OCI-LY1 (cell line): ENCODE measurements at regions not wholly inside any gene's neighbourhood (a gene's known extent, or its start where the extent isn't known, plus 50 kb on each side); places are given as distances from the start of the nearest gene placed in this dataset.
"Not testable (repeated sequence)": the region's sequence is repeated elsewhere in the genome, so short reads cannot be mapped to it uniquely, and the experiment has no call there.

Source experiments
- H2AFZ ChIP-seq: fragments of 200-600 bp; sonication (generic), shearing (Covaris generic); 2 replicates; pipeline ENCODE4 v1.6.0; 2014; ENCODE audit warnings: antibody characterized with exemption, mild to moderate bottlenecking, low read length
- H3F3A ChIP-seq: fragments of 200-600 bp; sonication (generic), shearing (Covaris generic); 2 replicates; pipeline ENCODE4 v1.6.0; 2014; ENCODE audit warnings: mild to moderate bottlenecking, antibody characterized with exemption, low read length, moderate library complexity; ENCODE audit not compliant: insufficient read depth
- H3K27ac ChIP-seq: fragments of 200-600 bp; sonication (generic); 2 replicates; pipeline ENCODE4 v1.5.1; 2014; ENCODE audit warnings: low read length, mixed run types, mild to moderate bottlenecking, low read depth; ENCODE audit not compliant: poor library complexity, severe bottlenecking
- H3K27me3 ChIP-seq: fragments of 200-600 bp; sonication (generic); 2 replicates; pipeline ENCODE4 v1.6.0; 2014; ENCODE audit warnings: antibody characterized with exemption, mild to moderate bottlenecking, low read length, moderate library complexity; ENCODE audit not compliant: insufficient read depth
- H3K36me3 ChIP-seq: fragments of 200-600 bp; sonication (generic); 2 replicates; pipeline ENCODE4 v1.6.1; 2014; ENCODE audit warnings: mild to moderate bottlenecking, antibody characterized with exemption, low read length, moderate library complexity, mixed read lengths; ENCODE audit not compliant: insufficient read depth
- H3K4me1 ChIP-seq: fragments of 200-600 bp; sonication (generic); 2 replicates; pipeline ENCODE4 v1.5.1; 2014; ENCODE audit warnings: mild to moderate bottlenecking, low read length, moderate library complexity; ENCODE audit not compliant: insufficient read depth, severe bottlenecking
- H3K4me2 ChIP-seq: fragments of 200-600 bp; sonication (generic), shearing (Covaris generic); 2 replicates; pipeline ENCODE4 v1.6.1; 2014; ENCODE audit warnings: low read length
- H3K4me3 ChIP-seq: fragments of 200-600 bp; sonication (generic); 2 replicates; pipeline ENCODE4 v1.5.1; 2014; ENCODE audit warnings: low read length, low read depth, mild to moderate bottlenecking, mixed read lengths; ENCODE audit not compliant: poor library complexity, severe bottlenecking
- H3K79me2 ChIP-seq: fragments of 200-600 bp; shearing (Covaris generic); 2 replicates; pipeline ENCODE4 v1.6.1; 2016; ENCODE audit warnings: mixed run types, low read length, mixed read lengths; ENCODE audit not compliant: insufficient read depth
- H3K9ac ChIP-seq: fragments of 200-600 bp; sonication (generic), shearing (Covaris generic); 2 replicates; pipeline ENCODE4 v1.6.1; 2014; ENCODE audit warnings: mild to moderate bottlenecking, low read length, mixed read lengths
- H3K9me2 ChIP-seq: fragments of 200-600 bp; sonication (generic), shearing (Covaris generic); 2 replicates; pipeline ENCODE4 v1.6.1; 2014; ENCODE audit warnings: low read depth, mild to moderate bottlenecking, low read length, mixed read lengths
- H3K9me3 ChIP-seq: fragments of 200-600 bp; shearing (Covaris generic); 2 replicates; pipeline ENCODE4 v1.6.1; 2014; ENCODE audit warnings: low read length, mixed read lengths
- H4K20me1 ChIP-seq: fragments of 200-600 bp; sonication (generic), shearing (Covaris generic); 2 replicates; pipeline ENCODE4 v1.6.0; 2016; ENCODE audit warnings: mild to moderate bottlenecking, low read length; ENCODE audit not compliant: insufficient read depth
- EZH2 ChIP-seq: fragments of 200-600 bp; sonication (generic), shearing (Covaris generic); IDR thresholded peaks from 2 replicates; pipeline ENCODE4 v1.8.0; 2017; ENCODE audit warnings: borderline replicate concordance, mixed run types, mild to moderate bottlenecking, antibody characterized with exemption, low read length, moderate library complexity, mixed read lengths
- TF ChIP-seq, protein P1 (sequence below): fragments of 200-600 bp; sonication (generic), shearing (Covaris generic); IDR thresholded peaks from 2 replicates; pipeline ENCODE4 v1.5.1; 2017; ENCODE audit warnings: mild to moderate bottlenecking, antibody characterized with exemption, low read length, moderate library complexity, mixed read lengths

DNA sequence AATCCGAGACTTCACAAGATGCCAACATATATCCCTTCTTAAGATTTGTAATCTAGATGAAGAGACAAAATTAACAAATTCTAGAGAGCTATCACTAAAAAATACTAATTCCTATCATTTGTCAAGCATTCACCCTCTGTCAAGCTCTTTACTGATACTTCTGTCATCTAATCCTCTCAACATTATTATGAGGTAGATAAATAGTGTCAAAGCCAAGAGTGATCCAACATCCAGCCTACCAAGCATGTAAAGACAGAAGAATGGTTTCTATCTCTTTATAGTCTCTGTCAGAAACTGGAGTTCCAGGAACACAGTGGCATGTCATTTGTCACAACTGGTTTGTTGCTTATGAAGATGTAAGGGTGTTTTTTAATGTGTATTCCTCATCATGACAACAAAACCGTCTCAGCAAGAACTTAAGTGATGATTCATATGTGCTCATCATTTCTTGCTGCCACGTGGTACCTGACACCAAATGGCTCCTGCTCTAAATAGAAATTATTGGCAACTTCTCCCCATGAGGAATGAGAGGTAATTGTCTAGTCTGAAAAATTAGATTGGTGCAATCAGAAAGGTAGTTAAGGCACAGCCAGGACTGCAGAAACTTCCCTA, 196.8 kb downstream of the TOX3 start:
- H3K27me3 ChIP-seq: no peaks in the 10 kb centered on the region
- H3K4me2 ChIP-seq: no peak overlapping the region
- no peak overlapping the region for H2AFZ ChIP-seq
- no peaks in the 10 kb centered on the region for H3K4me1 ChIP-seq
- H3F3A ChIP-seq: no peaks in the 10 kb centered on the region
- H3K9me2 ChIP-seq: no peaks in the 10 kb centered on the region
- no peak for TF ChIP-seq EZH2
- TF ChIP-seq, protein P1, sequence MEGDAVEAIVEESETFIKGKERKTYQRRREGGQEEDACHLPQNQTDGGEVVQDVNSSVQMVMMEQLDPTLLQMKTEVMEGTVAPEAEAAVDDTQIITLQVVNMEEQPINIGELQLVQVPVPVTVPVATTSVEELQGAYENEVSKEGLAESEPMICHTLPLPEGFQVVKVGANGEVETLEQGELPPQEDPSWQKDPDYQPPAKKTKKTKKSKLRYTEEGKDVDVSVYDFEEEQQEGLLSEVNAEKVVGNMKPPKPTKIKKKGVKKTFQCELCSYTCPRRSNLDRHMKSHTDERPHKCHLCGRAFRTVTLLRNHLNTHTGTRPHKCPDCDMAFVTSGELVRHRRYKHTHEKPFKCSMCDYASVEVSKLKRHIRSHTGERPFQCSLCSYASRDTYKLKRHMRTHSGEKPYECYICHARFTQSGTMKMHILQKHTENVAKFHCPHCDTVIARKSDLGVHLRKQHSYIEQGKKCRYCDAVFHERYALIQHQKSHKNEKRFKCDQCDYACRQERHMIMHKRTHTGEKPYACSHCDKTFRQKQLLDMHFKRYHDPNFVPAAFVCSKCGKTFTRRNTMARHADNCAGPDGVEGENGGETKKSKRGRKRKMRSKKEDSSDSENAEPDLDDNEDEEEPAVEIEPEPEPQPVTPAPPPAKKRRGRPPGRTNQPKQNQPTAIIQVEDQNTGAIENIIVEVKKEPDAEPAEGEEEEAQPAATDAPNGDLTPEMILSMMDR: no peak
- no peak overlapping the region for H3K4me3 ChIP-seq
- H3K27ac ChIP-seq: no peak overlapping the region
- H3K9me3 ChIP-seq: no peaks in the 10 kb centered on the region
- H4K20me1 ChIP-seq: no peaks in the 10 kb centered on the region
- no peak overlapping the region for H3K9ac ChIP-seq
- H3K79me2 ChIP-seq: no peaks in the 10 kb centered on the region
- no peaks in the 10 kb centered on the region for H3K36me3 ChIP-seq

DNA sequence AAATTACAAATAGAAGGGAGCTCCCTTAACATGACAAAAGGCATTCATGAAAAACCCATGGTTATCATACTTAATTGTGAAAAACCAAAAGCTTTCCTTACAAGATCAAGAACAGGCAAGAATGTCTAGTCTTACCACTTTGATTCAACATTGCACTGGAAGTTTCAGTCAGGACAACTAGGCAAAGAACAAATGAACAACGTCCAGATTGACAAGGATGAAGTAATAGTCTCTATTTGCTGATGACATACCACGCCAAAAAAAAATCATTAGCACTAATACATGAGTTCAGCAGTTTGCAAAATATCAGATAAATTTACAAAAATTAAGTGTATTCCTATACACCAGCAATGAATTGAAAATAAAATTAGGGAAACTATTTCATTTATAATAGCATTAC, 200.2 kb downstream of the TOX3 start:
- no peak for TF ChIP-seq EZH2
- TF ChIP-seq, protein P1: no peak
- no peaks in the 10 kb centered on the region for H3K9me3 ChIP-seq
- H3F3A ChIP-seq: no peaks in the 10 kb centered on the region
- no peaks in the 10 kb centered on the region for H3K79me2 ChIP-seq
- H3K36me3 ChIP-seq: no peaks in the 10 kb centered on the region
- no peaks in the 10 kb centered on the region for H3K4me1 ChIP-seq
- no peaks in the 10 kb centered on the region for H3K9me2 ChIP-seq
- H3K4me2 ChIP-seq: no peak overlapping the region
- no peak overlapping the region for H3K27ac ChIP-seq
- H4K20me1 ChIP-seq: no peaks in the 10 kb centered on the region
- no peak overlapping the region for H2AFZ ChIP-seq
- no peak overlapping the region for H3K4me3 ChIP-seq
- no peaks in the 10 kb centered on the region for H3K27me3 ChIP-seq
- H3K9ac ChIP-seq: no peak overlapping the region

DNA sequence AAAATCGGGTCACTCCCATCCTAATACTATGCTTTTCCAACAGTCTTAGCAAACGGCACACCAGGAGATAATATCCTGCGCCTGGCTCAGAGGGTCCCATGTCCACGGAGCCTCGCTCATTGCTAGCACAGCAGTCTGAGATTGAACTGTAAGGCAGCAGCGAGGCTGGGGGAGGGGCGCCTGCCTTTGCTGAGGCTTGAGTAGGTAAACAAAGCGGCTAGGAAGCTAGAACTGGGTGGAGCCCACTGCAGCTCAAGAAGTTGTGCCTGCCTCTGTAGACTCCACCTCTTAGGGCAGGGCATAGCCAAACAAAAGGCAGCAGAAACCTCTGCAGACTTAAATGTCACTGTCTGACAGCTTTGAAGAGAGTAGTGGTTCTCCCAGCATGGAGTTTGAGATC, 213.3 kb downstream of the TOX3 start:
- H3F3A ChIP-seq, H3K4me3 ChIP-seq, H3K27ac ChIP-seq: not testable (repeated sequence)

DNA sequence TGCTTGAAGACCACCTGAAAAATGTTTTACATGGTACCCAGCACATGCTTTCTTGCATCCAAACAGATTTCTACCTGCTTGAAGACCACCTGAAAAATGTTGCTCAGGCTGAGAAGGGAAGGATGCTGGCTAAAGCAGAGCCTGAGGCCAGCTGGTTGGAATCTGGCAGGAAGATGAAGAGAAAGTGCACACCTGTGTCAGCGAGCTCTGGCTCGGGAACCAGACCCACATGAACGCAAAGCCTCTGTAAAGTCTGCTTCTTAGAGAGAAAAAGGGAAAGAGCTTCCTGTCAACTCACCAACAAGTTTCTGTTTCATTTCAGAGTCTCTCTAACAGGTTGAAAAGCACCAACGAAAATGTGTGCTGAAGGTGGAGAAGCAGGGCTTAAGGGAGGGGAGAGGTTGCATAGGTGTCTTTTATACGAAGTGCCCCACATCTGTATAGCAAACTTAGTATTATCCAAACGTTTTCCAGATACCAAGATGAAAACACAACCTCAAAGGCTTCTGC, 226.0 kb downstream of the TOX3 start:
- Histone ChIP-seq H3K9me3 (no peaks in the 10 kb centered on the region), H3K4me2 (no peak overlapping the region), H3K4me3 (no peak overlapping the region), H3K36me3 (no peaks in the 10 kb centered on the region), H3F3A (no peaks in the 10 kb centered on the region), H3K9me2 (no peaks in the 10 kb centered on the region), H4K20me1 (no peaks in the 10 kb centered on the region), H3K27me3 (no peaks in the 10 kb centered on the region), H3K27ac (no peak overlapping the region), H3K9ac (no peak overlapping the region), H3K4me1 (no peaks in the 10 kb centered on the region), H2AFZ (no peak overlapping the region), H3K79me2 (no peaks in the 10 kb centered on the region)
- no peak for TF ChIP-seq EZH2
- TF ChIP-seq, protein P1: no peak

More for the DNA sequence above, 213.3 kb downstream of the TOX3 start:
- not testable (repeated sequence) for H3K27me3 ChIP-seq, H4K20me1 ChIP-seq, H3K36me3 ChIP-seq, H2AFZ ChIP-seq, H3K9me3 ChIP-seq, H3K4me2 ChIP-seq, H3K9me2 ChIP-seq, H3K9ac ChIP-seq, H3K4me1 ChIP-seq, H3K79me2 ChIP-seq
